ENCODE measurements at regions not wholly inside any gene's neighbourhood (a gene's known extent, or its start where the extent isn't known, plus 50 kb on each side); places are given as distances from the start of the nearest gene placed in this dataset.

- H3K27ac Mint-ChIP-seq = no peak overlapping the region
- no peaks in the 10 kb centered on the region for H3K9me3 Mint-ChIP-seq (ENCODE audit: low read depth)
- no peak for TF ChIP-seq CTCF (IDR thresholded peaks at IDR 0.05; ENCODE audit: unreplicated experiment)
- no peaks in the 10 kb centered on the region for H3K36me3 Mint-ChIP-seq (ENCODE audit: insufficient read depth)
- H3K4me1 Mint-ChIP-seq (ENCODE audit: low read depth) = peaks cover 4% of the 10 kb centered on the region
- H3K4me3 Mint-ChIP-seq (ENCODE audit: low read depth) = no peak overlapping the region
- H3K27me3 Mint-ChIP-seq = peaks cover 24% of the 10 kb centered on the region
- no peak for DNase-seq (ENCODE audit: low spot score, unreplicated experiment)
Observed at GRCh38 chr18:60193780-60194179, 178.8 kb downstream of the MC4R start.

GRCh38 chr18:60191926-60192325 lies 180.6 kb downstream of the MC4R start:
- H3K36me3 Mint-ChIP-seq (ENCODE audit: insufficient read depth) = no peaks in the 10 kb centered on the region
- no peaks in the 10 kb centered on the region for H3K9me3 Mint-ChIP-seq (ENCODE audit: low read depth)
- H3K4me3 Mint-ChIP-seq (ENCODE audit: low read depth) = no peak overlapping the region
- DNase-seq (ENCODE audit: low spot score, unreplicated experiment) = no peak
- H3K4me1 Mint-ChIP-seq (ENCODE audit: low read depth) = peaks cover 4% of the 10 kb centered on the region
- H3K27me3 Mint-ChIP-seq = peaks cover 21% of the 10 kb centered on the region
- TF ChIP-seq CTCF (IDR thresholded peaks at IDR 0.05; ENCODE audit: unreplicated experiment) = no peak
- no peak overlapping the region for H3K27ac Mint-ChIP-seq

GRCh38 chr18:60189856-60190255 lies 182.7 kb downstream of the MC4R start:
- Mint-ChIP-seq H3K27ac (no peak overlapping the region), H3K9me3 (ENCODE audit: low read depth) (no peaks in the 10 kb centered on the region), H3K4me1 (ENCODE audit: low read depth) (peaks cover 13% of the 10 kb centered on the region), H3K4me3 (ENCODE audit: low read depth) (no peak overlapping the region), H3K27me3 (peaks cover 15% of the 10 kb centered on the region), H3K36me3 (ENCODE audit: insufficient read depth) (no peaks in the 10 kb centered on the region)
- no peak for TF ChIP-seq CTCF (IDR thresholded peaks at IDR 0.05; ENCODE audit: unreplicated experiment)
- DNase-seq (ENCODE audit: low spot score, unreplicated experiment) = no peak

- H3K9me3 Mint-ChIP-seq (ENCODE audit: low read depth) = no peaks in the 10 kb centered on the region
- H3K27ac Mint-ChIP-seq = no peak overlapping the region
- no peak for TF ChIP-seq CTCF (IDR thresholded peaks at IDR 0.05; ENCODE audit: unreplicated experiment)
- H3K4me1 Mint-ChIP-seq (ENCODE audit: low read depth) = peaks cover 21% of the 10 kb centered on the region
- no peak for DNase-seq (ENCODE audit: low spot score, unreplicated experiment)
- H3K36me3 Mint-ChIP-seq (ENCODE audit: insufficient read depth) = no peaks in the 10 kb centered on the region
- H3K4me3 Mint-ChIP-seq (ENCODE audit: low read depth) = no peak overlapping the region
- peaks cover 15% of the 10 kb centered on the region for H3K27me3 Mint-ChIP-seq
Observed at GRCh38 chr18:60188958-60189357, 183.6 kb downstream of the MC4R start.

- no peak for DNase-seq (ENCODE audit: low spot score, unreplicated experiment)
- Mint-ChIP-seq H3K4me3 (ENCODE audit: low read depth) (no peak overlapping the region), H3K27ac (no peak overlapping the region), H3K36me3 (ENCODE audit: insufficient read depth) (no peaks in the 10 kb centered on the region), H3K9me3 (ENCODE audit: low read depth) (no peaks in the 10 kb centered on the region), H3K4me1 (ENCODE audit: low read depth) (peaks cover 28% of the 10 kb centered on the region), H3K27me3 (peaks cover 2% of the 10 kb centered on the region)
- no peak for TF ChIP-seq CTCF (IDR thresholded peaks at IDR 0.05; ENCODE audit: unreplicated experiment)
Observed at GRCh38 chr18:60182223-60182622, 190.4 kb downstream of the MC4R start.

All from progenitor cell of endocrine pancreas (in vitro differentiated cells).